NB4 (cell line): ENCODE measurements at regions not wholly inside any gene's neighbourhood (a gene's known extent, or its start where the extent isn't known, plus 50 kb on each side); places are given as distances from the start of the nearest gene placed in this dataset.

ENCODE experiments used
- DNase-seq: peaks from one replicate; pipeline ENCODE4 v3.0.0; 2010; ENCODE audit warnings: low read depth
- H3K4me3 ChIP-seq: one replicate; pipeline ENCODE4 v1.5.1; 2011; ENCODE audit warnings: mild to moderate bottlenecking, low read depth, low read length, moderate library complexity
- CTCF ChIP-seq: IDR thresholded peaks from one replicate; pipeline ENCODE4 v1.5.1; 2012; ENCODE audit warnings: low read depth, low read length
- MAX ChIP-seq: IDR thresholded peaks from 2 replicates; pipeline ENCODE4 v1.6.1; 2011; ENCODE audit warnings: low read depth, low read length
- MYC ChIP-seq: IDR thresholded peaks from 2 replicates; pipeline ENCODE4 v1.6.1; 2011; ENCODE audit warnings: low read depth, low read length
- POLR2A ChIP-seq: IDR thresholded peaks from 2 replicates; pipeline ENCODE4 v1.6.1; 2011; ENCODE audit warnings: mild to moderate bottlenecking; ENCODE audit not compliant: insufficient read length; ENCODE audit errors: extremely low read depth

DNA sequence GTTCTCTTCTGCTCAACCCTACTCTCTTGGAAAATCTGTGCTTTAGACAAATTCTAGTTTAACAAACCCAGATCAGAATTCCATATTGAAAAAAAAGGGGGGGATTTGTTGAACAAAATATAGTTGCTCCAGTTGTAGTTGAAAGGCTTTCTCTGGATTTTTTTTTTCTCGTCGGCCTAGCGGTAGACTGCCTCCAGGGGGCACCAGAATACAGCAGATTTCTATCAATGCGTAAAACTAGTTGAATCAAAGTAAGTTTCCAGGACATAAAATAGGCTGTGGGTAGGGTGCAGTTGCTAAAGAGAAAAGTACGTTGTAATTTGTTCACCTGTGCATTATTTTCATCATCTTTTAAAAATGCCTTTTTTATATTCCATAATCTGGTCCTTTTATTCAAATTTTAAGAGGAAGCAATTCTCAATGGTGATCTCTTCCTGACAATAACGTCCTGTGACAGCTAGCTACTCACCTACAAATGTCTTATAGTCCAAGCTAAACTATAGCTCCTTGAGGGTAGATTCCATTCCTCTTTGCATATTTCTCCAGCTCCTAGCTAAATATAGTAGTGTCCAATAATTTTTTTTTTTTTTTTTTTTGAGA, 105.4 kb downstream of the PERP start:
- H3K4me3 ChIP-seq: no peak overlapping the region
- no peak for TF ChIP-seq MYC
- TF ChIP-seq MAX: no peak
- peak; percentile 97 for TF ChIP-seq CTCF
- peak; percentile 70 for DNase-seq

DNA sequence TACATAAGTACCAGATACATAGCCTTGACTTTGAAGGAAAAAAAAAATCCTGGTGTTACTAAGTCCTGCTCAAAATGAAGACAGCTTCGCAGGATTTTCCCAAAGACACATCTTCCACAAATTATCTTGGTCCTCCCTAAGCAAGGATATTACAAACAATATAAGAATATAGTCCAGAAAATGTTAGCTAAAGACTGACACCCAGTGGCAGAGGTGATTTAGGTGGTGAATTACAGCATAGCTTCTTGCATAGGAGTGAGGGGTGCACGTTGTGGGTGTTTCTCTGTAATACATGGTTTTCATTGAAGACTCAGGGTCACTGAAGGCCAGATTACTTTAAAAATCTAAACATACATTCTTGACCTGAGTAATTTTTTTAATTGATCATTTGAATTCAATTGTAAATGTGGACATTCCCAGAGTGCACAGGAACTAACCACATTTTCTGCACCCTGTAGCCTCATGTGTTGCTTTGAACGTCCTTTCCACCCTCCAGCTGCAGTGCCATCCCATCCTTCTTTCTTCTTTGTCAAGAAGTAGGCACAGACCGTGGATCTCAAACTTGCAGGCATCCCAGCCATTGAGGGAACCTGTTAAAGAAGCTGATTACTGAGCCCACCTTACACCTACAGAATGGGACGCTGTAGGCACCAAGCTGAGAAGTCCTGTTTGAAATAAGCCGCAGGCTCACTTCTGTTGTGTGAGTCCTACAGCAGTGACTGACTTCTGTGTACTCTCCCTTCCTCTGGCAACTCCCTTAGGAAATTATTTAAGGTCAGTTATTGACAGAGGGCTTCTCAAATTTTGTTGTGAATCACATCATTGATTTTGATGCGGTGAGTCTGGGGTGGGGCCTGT, 102.6 kb downstream of the PERP start:
- no peak overlapping the region for H3K4me3 ChIP-seq
- peak; percentile 74 for DNase-seq
- TF ChIP-seq CTCF (peak; percentile 42), POLR2A (no peak)

DNA sequence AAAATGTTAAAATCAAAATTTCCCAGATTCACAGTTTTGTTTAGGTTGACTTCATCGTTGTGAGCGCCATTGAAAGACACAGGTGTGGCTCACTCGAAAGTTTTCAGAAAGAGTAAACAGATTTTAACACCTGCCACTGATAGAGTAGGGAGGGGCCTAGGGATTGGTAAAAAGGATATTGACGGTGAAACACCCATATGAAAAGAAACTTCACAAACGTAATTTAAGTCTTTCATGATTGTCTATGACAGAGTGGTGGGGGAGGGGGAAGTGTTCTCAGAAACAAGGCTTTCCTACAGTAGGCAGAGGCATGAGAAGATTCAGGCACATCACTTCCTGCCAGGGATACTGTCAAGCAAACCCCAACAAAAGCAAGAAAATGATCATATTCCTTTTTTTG, 101.4 kb downstream of the PERP start:
- TF ChIP-seq CTCF (no peak), MAX (no peak), MYC (no peak), POLR2A (no peak)
- DNase-seq: no peak
- no peak overlapping the region for H3K4me3 ChIP-seq

GRCh38 chr6:138007014-138007472, 100.2 kb downstream of the PERP start:
- H3K4me3 ChIP-seq: no peak overlapping the region
- TF ChIP-seq MAX (peak; percentile 35; the same call in 1 of the 2 replicates), MYC (no peak), CTCF (peak; percentile 88)
- peak; percentile 62 for DNase-seq

DNA sequence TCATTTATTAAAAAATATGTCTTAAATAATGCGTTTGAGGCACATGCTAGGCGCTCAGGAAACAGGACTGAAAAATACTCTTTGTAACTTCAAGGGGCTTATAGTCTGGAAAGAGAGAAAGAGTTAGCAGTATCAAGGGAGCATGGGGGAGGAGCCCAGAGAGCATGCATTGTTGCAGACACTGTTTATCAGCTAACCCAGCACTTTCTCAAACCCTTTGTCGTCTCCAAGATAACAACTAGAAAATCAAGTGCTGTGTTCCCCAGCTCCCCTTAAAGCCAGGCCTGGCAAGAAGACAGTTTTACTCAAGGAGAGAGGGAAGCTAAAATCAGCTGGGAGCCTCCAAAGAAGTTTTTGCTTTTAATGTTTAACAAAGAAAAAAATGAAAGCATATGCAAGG, 98.4 kb downstream of the PERP start:
- no peak for TF ChIP-seq CTCF
- TF ChIP-seq MAX: no peak
- no peak for TF ChIP-seq POLR2A
- no peak for TF ChIP-seq MYC
- H3K4me3 ChIP-seq: no peak overlapping the region
- DNase-seq: no peak
